Stimulated activated CD8-positive, alpha-beta memory T cell treated with anti-CD3 and anti-CD28 coated beads, Interleukin-15, amount 100 ng/mL, for 1 hour (primary cell): ENCODE measurements at regions not wholly inside any gene's neighbourhood (a gene's known extent, or its start where the extent isn't known, plus 50 kb on each side); places are given as distances from the start of the nearest gene placed in this dataset.

Experiments
- DNase-seq: peaks from one replicate; pipeline ENCODE4 v3.0.0-alpha.2; 2020; ENCODE audit warnings: low read depth

- DNase-seq: no peak
Measured at GRCh38 chr9:36462245-36462644, 62.2 kb upstream of the RNF38 start.

GRCh38 chr9:36461323-36461722 lies 61.3 kb upstream of the RNF38 start:
- no peak for DNase-seq

- DNase-seq: peak; percentile 26
Measured at GRCh38 chr9:36458430-36458915, 58.4 kb upstream of the RNF38 start.

- no peak for DNase-seq
Measured at GRCh38 chr9:36457836-36458429, 57.9 kb upstream of the RNF38 start.

GRCh38 chr9:36456480-36457065 lies 56.5 kb upstream of the RNF38 start:
- no peak for DNase-seq

GRCh38 chr9:36451949-36452348 lies 51.9 kb upstream of the RNF38 start:
- no peak for DNase-seq

GRCh38 chr9:36450110-36450732 lies 50.2 kb upstream of the RNF38 start:
- DNase-seq: no peak
